SK-N-SH (cell line): ENCODE measurements at regions not wholly inside any gene's neighbourhood (a gene's known extent, or its start where the extent isn't known, plus 50 kb on each side); places are given as distances from the start of the nearest gene placed in this dataset.

Experiments
- CTCF ChIA-PET: fragments of 300-600, 350-600 bp; formaldehyde crosslinking; extraction: SDS; loops from one replicate; lab custom pipeline; 2021; lab: Yijun Ruan, JAX
- POLR2A ChIA-PET: fragments of 350-600 bp; sonication (Branson Sonifier 250); formaldehyde crosslinking; extraction: SDS; loops from one replicate; lab custom pipeline; 2020; ENCODE audit warnings: antibody characterized with exemption, inconsistent platforms; lab: Yijun Ruan, JAX
- DNase-seq: peaks from one replicate; pipeline ENCODE4 v3.0.0; 2012
- H2AFZ ChIP-seq: fragments of 200-600 bp; sonication (generic); 2 replicates; pipeline ENCODE4 v1.8.1; 2016; ENCODE audit warnings: antibody characterized with exemption, mild to moderate bottlenecking, low read depth
- H3F3A ChIP-seq: fragments of 200-600 bp; sonication (generic); replicated peaks from 2 replicates; pipeline ENCODE3; 2016; ENCODE audit warnings: antibody characterized with exemption, mild to moderate bottlenecking; ENCODE audit not compliant: insufficient read depth
- H3K27ac ChIP-seq, 2 experiments: fragments of 200-500 bp in 1 of 2; fragments of 200-600 bp in 1 of 2; sonication (Bioruptor generic) in 1 of 2; sonication (generic), shearing (Covaris generic) in 1 of 2; 2 replicates each; pipeline versions ENCODE4 v1.5.1 to v1.6.1; 2014 to 2016; ENCODE audit warnings: low read depth in 2 of 2, inconsistent platforms in 1 of 2, low read length in 1 of 2, mild to moderate bottlenecking in 1 of 2, mixed read lengths in 1 of 2
- H3K27me3 ChIP-seq: fragments of 200-600 bp; sonication (generic), shearing (Covaris generic); 2 replicates; pipeline ENCODE4 v1.6.1; 2016; ENCODE audit warnings: mixed run types; ENCODE audit not compliant: insufficient read depth
- H3K36me3 ChIP-seq, 2 experiments: fragments of 200-500 bp in 1 of 2; fragments of 200-600 bp in 1 of 2; sonication (Bioruptor generic) in 1 of 2; sonication (generic) in 1 of 2; replicated peaks in 1 of 2; 2 replicates each; pipeline versions ENCODE3 to v1.5.1; 2014 to 2016; ENCODE audit warnings: low read length in 1 of 2, mild to moderate bottlenecking in 1 of 2; ENCODE audit not compliant: insufficient read depth in 2 of 2, control insufficient read depth in 1 of 2
- H3K4me1 ChIP-seq, 2 experiments: fragments of 200-500 bp in 1 of 2; fragments of 200-600 bp in 1 of 2; sonication (Bioruptor generic) in 1 of 2; sonication (generic), shearing (Covaris generic) in 1 of 2; 2 replicates each; pipeline versions ENCODE4 v1.5.1 to v1.6.1; 2014 to 2016; ENCODE audit warnings: low read depth in 1 of 2, low read length in 1 of 2, mixed run types in 1 of 2; ENCODE audit not compliant: insufficient read depth in 2 of 2, control insufficient read depth in 1 of 2
- H3K4me2 ChIP-seq: fragments of 200-600 bp; sonication (generic), shearing (Covaris generic); 2 replicates; pipeline ENCODE4 v1.6.1; 2017; ENCODE audit warnings: mixed run types
- H3K4me3 ChIP-seq, 2 experiments: fragments of 200-500 bp in 1 of 2; fragments of 200-600 bp in 1 of 2; sonication (Bioruptor generic) in 1 of 2; sonication (generic), shearing (Covaris generic) in 1 of 2; 2 replicates each; pipeline versions ENCODE4 v1.5.1 to v1.8.1; 2014 to 2016; ENCODE audit warnings: low read depth in 2 of 2, inconsistent platforms in 1 of 2, low read length in 1 of 2, mild to moderate bottlenecking in 1 of 2, mixed read lengths in 1 of 2, moderate library complexity in 1 of 2
- H3K79me2 ChIP-seq: fragments of 200-600 bp; sonication (generic); 2 replicates; pipeline ENCODE4 v1.8.1; 2017; ENCODE audit warnings: mild to moderate bottlenecking; ENCODE audit not compliant: insufficient read depth
- H3K9ac ChIP-seq: fragments of 200-600 bp; sonication (generic); 2 replicates; pipeline ENCODE4 v1.6.1; 2017; ENCODE audit warnings: mixed run types
- H3K9me2 ChIP-seq: fragments of 200-600 bp; sonication (generic); 2 replicates; pipeline ENCODE4 v1.6.1; 2017; ENCODE audit warnings: mixed run types
- H3K9me3 ChIP-seq: fragments of 200-600 bp; sonication (generic); 2 replicates; pipeline ENCODE4 v1.6.1; 2017; ENCODE audit warnings: mixed run types, mild to moderate bottlenecking, moderate library complexity
- H4K20me1 ChIP-seq: fragments of 200-600 bp; sonication (generic); 2 replicates; pipeline ENCODE4 v1.6.1; 2017; ENCODE audit warnings: mild to moderate bottlenecking, mixed run types; ENCODE audit not compliant: insufficient read depth
- CHD2 ChIP-seq: fragments of 150-350 bp; IDR thresholded peaks from 2 replicates; pipeline ENCODE4 v1.6.1; 2018; ENCODE audit warnings: low read length; ENCODE audit not compliant: partially characterized antibody
- EZH2phosphoT487 ChIP-seq: fragments of 200-600 bp; sonication (generic); IDR thresholded peaks from 2 replicates; pipeline ENCODE4 v1.6.1; 2017; ENCODE audit warnings: low read depth, mixed run types, mild to moderate bottlenecking, antibody characterized with exemption, moderate library complexity, borderline replicate concordance
- FOXJ3 ChIP-seq: sonication (generic); formaldehyde crosslinking; IDR thresholded peaks from 2 replicates; pipeline ENCODE4 v1.5.1; 2020; ENCODE audit warnings: mild to moderate bottlenecking, missing genetic modification reagents
- MAX ChIP-seq: IDR thresholded peaks from 2 replicates; pipeline ENCODE4 v1.4.0; 2012; ENCODE audit warnings: low read depth
- MEF2A ChIP-seq: IDR thresholded peaks from 2 replicates; pipeline ENCODE4 v1.4.0; 2012; ENCODE audit warnings: low read depth, borderline replicate concordance
- MXI1 ChIP-seq: IDR thresholded peaks from 2 replicates; pipeline ENCODE4 v1.6.1; 2012; ENCODE audit warnings: mild to moderate bottlenecking, low read depth, low read length, improper control_type of control experiment
- NFIC ChIP-seq: IDR thresholded peaks from 2 replicates; pipeline ENCODE4 v1.4.0; 2012; ENCODE audit warnings: borderline replicate concordance
- PBX3 ChIP-seq: IDR thresholded peaks from 2 replicates; pipeline ENCODE4; 2012
- POLR2AphosphoS5 ChIP-seq: IDR thresholded peaks from 2 replicates; pipeline ENCODE4 v1.6.1; 2012; ENCODE audit warnings: low read depth, low read length
- RAD21 ChIP-seq: IDR thresholded peaks from 2 replicates; pipeline ENCODE4 v1.6.1; 2012; ENCODE audit warnings: mild to moderate bottlenecking, low read length
- RCOR1 ChIP-seq: fragments of 150-350 bp; IDR thresholded peaks from 2 replicates; pipeline ENCODE4 v1.6.1; 2017; ENCODE audit warnings: antibody characterized with exemption, low read length
- RFX5 ChIP-seq: IDR thresholded peaks from 2 replicates; pipeline ENCODE4 v1.6.1; 2012; ENCODE audit warnings: mild to moderate bottlenecking, improper control_type of control experiment, low read length
- RXRA ChIP-seq: IDR thresholded peaks from 2 replicates; pipeline ENCODE4 v1.4.0; 2012; ENCODE audit warnings: low read depth, mild to moderate bottlenecking, borderline replicate concordance
- SIN3A ChIP-seq: IDR thresholded peaks from 2 replicates; pipeline ENCODE4 v1.6.1; 2012; ENCODE audit warnings: low read depth, mild to moderate bottlenecking, low read length, moderate library complexity, borderline replicate concordance
- TAF1 ChIP-seq: IDR thresholded peaks from 2 replicates; pipeline ENCODE4 v1.6.1; 2012; ENCODE audit warnings: low read depth, mild to moderate bottlenecking, low read length, moderate library complexity, borderline replicate concordance
- ZBTB33 ChIP-seq: IDR thresholded peaks from 2 replicates; pipeline ENCODE4 v1.4.0; 2012; ENCODE audit warnings: low read depth, borderline replicate concordance
- WGBS: methylation state at CpG from one replicate; pipeline ENCODE4 v1.1.6; 2017; ENCODE audit warnings: low lambda C conversion rate; 5-methylcytosine and 5-hydroxymethylcytosine counted together

- POLR2A ChIA-PET = interaction anchor here (0.6 kb wide), 1 partner anchor 117 kb away, joined by 3 read pairs; no protein-coding TSS in a partner anchor
- H3K27me3 ChIP-seq = no peaks in the 10 kb centered on the region
- no peak overlapping the region for H3K27ac ChIP-seq
- no peaks in the 10 kb centered on the region for H3K36me3 ChIP-seq
- peaks cover 0 to 26% of the 10 kb centered on the region in 2 experiments; a peak in 1 of 4 replicates for H3K4me1 ChIP-seq
- no peaks in the 10 kb centered on the region for H3F3A ChIP-seq
- H2AFZ ChIP-seq = no peak overlapping the region
- H3K9me2 ChIP-seq = no peaks in the 10 kb centered on the region
- H3K9me3 ChIP-seq = no peaks in the 10 kb centered on the region
- no peak for DNase-seq
- H4K20me1 ChIP-seq = no peaks in the 10 kb centered on the region
- no peak overlapping the region for H3K4me2 ChIP-seq
- H3K9ac ChIP-seq = no peak overlapping the region
- H3K79me2 ChIP-seq = no peaks in the 10 kb centered on the region
- CTCF ChIA-PET = interaction anchor here (1.0 to 4.6 kb wide), 5 partner anchors 10 to 228 kb away, joined by 3 to 25 read pairs (median 5); no protein-coding TSS in a partner anchor
- 50% methylated on average over 7 of the region's 10 CpGs for WGBS
- no peak overlapping the region for H3K4me3 ChIP-seq
- TF ChIP-seq EZH2phosphoT487 = no peak
- TF ChIP-seq PBX3 = no peak
- TF ChIP-seq TAF1 = no peak
- TF ChIP-seq MXI1 = no peak
- no peak for TF ChIP-seq NFIC
- TF ChIP-seq RAD21 = no peak
- no peak for TF ChIP-seq ZBTB33
- no peak for TF ChIP-seq RFX5
- no peak for TF ChIP-seq RCOR1
- TF ChIP-seq CHD2 = no peak
- no peak for TF ChIP-seq SIN3A
- no peak for TF ChIP-seq POLR2AphosphoS5
- TF ChIP-seq RXRA = no peak
- no peak for TF ChIP-seq MAX
- no peak for TF ChIP-seq FOXJ3 (CRISPR knock-in tag)
- TF ChIP-seq MEF2A = no peak
These were observed 129.8 kb upstream of the CHST15 start for GRCh38 chr10:124222988-124223710.
